HL-60 (cell line): ENCODE measurements at regions not wholly inside any gene's neighbourhood (a gene's known extent, or its start where the extent isn't known, plus 50 kb on each side); places are given as distances from the start of the nearest gene placed in this dataset.

Source experiments
- POLR2AphosphoS5 ChIP-seq: IDR thresholded peaks from 2 replicates; pipeline ENCODE4 v1.6.1; 2012; ENCODE audit warnings: low read depth
- SPI1 ChIP-seq: IDR thresholded peaks from 2 replicates; pipeline ENCODE4 v1.6.1; 2012; ENCODE audit warnings: low read depth, mild to moderate bottlenecking, borderline replicate concordance
- TF ChIP-seq, protein P1 (sequence below): IDR thresholded peaks from one replicate; pipeline ENCODE4 v1.5.1; 2011; ENCODE audit warnings: low read length, control low read depth, inconsistent platforms; ENCODE audit not compliant: insufficient read depth
- TF ChIP-seq, protein P2 (sequence below): IDR thresholded peaks from 2 replicates; pipeline ENCODE4 v1.6.1; 2012; ENCODE audit warnings: low read depth; ENCODE audit not compliant: insufficient replicate concordance

GRCh38 chrX:112510629-112511028 is 169.1 kb downstream of the LHFPL1 start:
- TF ChIP-seq, protein P1, sequence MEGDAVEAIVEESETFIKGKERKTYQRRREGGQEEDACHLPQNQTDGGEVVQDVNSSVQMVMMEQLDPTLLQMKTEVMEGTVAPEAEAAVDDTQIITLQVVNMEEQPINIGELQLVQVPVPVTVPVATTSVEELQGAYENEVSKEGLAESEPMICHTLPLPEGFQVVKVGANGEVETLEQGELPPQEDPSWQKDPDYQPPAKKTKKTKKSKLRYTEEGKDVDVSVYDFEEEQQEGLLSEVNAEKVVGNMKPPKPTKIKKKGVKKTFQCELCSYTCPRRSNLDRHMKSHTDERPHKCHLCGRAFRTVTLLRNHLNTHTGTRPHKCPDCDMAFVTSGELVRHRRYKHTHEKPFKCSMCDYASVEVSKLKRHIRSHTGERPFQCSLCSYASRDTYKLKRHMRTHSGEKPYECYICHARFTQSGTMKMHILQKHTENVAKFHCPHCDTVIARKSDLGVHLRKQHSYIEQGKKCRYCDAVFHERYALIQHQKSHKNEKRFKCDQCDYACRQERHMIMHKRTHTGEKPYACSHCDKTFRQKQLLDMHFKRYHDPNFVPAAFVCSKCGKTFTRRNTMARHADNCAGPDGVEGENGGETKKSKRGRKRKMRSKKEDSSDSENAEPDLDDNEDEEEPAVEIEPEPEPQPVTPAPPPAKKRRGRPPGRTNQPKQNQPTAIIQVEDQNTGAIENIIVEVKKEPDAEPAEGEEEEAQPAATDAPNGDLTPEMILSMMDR: no peak
- TF ChIP-seq POLR2AphosphoS5: no peak
- TF ChIP-seq, protein P2, sequence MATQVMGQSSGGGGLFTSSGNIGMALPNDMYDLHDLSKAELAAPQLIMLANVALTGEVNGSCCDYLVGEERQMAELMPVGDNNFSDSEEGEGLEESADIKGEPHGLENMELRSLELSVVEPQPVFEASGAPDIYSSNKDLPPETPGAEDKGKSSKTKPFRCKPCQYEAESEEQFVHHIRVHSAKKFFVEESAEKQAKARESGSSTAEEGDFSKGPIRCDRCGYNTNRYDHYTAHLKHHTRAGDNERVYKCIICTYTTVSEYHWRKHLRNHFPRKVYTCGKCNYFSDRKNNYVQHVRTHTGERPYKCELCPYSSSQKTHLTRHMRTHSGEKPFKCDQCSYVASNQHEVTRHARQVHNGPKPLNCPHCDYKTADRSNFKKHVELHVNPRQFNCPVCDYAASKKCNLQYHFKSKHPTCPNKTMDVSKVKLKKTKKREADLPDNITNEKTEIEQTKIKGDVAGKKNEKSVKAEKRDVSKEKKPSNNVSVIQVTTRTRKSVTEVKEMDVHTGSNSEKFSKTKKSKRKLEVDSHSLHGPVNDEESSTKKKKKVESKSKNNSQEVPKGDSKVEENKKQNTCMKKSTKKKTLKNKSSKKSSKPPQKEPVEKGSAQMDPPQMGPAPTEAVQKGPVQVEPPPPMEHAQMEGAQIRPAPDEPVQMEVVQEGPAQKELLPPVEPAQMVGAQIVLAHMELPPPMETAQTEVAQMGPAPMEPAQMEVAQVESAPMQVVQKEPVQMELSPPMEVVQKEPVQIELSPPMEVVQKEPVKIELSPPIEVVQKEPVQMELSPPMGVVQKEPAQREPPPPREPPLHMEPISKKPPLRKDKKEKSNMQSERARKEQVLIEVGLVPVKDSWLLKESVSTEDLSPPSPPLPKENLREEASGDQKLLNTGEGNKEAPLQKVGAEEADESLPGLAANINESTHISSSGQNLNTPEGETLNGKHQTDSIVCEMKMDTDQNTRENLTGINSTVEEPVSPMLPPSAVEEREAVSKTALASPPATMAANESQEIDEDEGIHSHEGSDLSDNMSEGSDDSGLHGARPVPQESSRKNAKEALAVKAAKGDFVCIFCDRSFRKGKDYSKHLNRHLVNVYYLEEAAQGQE: no peak
- TF ChIP-seq SPI1: no peak
